ENCODE measurements at regions not wholly inside any gene's neighbourhood (a gene's known extent, or its start where the extent isn't known, plus 50 kb on each side); places are given as distances from the start of the nearest gene placed in this dataset.
"Not testable (repeated sequence)": the region's sequence is repeated elsewhere in the genome, so short reads cannot be mapped to it uniquely, and the experiment has no call there.

DNA sequence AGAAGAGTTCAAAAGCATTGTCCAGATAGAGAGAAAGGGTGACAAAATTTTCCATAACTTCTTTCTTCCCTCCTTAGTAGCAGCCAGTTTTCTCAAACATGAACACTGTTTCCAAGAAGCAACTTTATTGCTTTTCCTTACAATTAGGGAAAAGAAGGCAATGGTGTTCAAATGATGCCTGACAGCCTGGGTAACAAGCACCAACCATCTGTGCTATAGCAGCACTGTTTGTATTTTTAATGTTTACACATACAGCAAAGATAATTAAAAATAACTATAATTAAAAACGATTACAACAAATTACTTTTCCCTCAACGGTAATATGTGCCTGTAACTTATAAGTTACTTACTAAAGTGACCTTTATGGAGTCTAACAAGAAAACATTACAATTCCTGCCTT is 450.6 kb upstream of the LMO3 start:
- H3K36me3 Mint-ChIP-seq (ENCODE audit: low read depth) = no peaks in the 10 kb centered on the region
- H3K9me3 Mint-ChIP-seq = peaks cover 2% of the 10 kb centered on the region
- TF ChIP-seq, protein P1, sequence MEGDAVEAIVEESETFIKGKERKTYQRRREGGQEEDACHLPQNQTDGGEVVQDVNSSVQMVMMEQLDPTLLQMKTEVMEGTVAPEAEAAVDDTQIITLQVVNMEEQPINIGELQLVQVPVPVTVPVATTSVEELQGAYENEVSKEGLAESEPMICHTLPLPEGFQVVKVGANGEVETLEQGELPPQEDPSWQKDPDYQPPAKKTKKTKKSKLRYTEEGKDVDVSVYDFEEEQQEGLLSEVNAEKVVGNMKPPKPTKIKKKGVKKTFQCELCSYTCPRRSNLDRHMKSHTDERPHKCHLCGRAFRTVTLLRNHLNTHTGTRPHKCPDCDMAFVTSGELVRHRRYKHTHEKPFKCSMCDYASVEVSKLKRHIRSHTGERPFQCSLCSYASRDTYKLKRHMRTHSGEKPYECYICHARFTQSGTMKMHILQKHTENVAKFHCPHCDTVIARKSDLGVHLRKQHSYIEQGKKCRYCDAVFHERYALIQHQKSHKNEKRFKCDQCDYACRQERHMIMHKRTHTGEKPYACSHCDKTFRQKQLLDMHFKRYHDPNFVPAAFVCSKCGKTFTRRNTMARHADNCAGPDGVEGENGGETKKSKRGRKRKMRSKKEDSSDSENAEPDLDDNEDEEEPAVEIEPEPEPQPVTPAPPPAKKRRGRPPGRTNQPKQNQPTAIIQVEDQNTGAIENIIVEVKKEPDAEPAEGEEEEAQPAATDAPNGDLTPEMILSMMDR (conservative IDR thresholded peaks at IDR 0.05) = no peak

DNA sequence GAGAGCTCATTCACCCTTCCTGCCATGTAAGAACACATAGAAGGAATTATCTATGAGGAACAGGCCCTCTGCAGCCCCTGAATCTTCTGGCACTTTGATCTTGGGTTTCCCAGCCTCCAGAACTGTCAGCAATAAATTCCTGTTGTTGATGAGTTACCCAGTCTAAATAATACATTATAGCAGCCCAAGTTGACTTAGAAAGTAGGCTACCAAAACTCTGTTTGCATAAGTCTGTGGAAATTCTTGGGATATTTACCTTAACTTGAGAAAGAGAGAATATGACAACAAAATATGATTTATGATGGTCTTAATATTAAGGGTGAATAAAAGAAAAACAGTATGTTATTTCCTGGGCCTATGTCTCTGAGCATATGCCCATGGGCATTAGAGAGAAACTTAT is 433.0 kb upstream of the LMO3 start:
- Mint-ChIP-seq H3K4me3 (no peak overlapping the region), H3K4me1 (peaks cover 3% of the 10 kb centered on the region), H3K27me3 (ENCODE audit: low read depth) (no peaks in the 10 kb centered on the region), H3K9me3 (no peaks in the 10 kb centered on the region), H3K27ac (ENCODE audit: unreplicated experiment) (no peak overlapping the region), H3K36me3 (ENCODE audit: low read depth) (no peaks in the 10 kb centered on the region)
- TF ChIP-seq, protein P1 (conservative IDR thresholded peaks at IDR 0.05) = no peak
- DNase-seq (ENCODE audit: low read depth, low spot score) = no peak

More for the DNA sequence above, 450.6 kb upstream of the LMO3 start:
- no peak overlapping the region for H3K27ac Mint-ChIP-seq (ENCODE audit: unreplicated experiment)
- H3K4me1 Mint-ChIP-seq = peaks cover 9% of the 10 kb centered on the region
- H3K4me3 Mint-ChIP-seq = no peak overlapping the region
- H3K27me3 Mint-ChIP-seq (ENCODE audit: low read depth) = no peaks in the 10 kb centered on the region
- no peak for DNase-seq (ENCODE audit: low read depth, low spot score)

DNA sequence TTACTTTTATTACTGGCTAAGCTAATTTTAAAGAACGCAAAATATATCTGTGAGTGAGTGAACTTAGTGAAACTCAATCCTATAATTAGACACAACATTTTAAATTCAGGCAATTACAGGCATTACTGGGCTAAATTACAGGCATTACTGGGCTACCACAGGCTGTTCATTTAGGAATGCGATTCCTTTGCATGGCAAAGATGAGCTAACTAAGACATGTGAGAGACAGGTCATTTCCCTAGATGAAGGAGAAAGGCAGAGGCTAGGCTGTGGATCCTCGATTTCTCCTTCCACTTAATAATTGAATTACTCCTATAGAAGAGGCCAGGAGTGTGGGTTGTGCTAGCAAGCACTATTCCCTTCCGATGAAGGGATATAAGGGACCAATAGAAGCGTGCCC is 429.4 kb upstream of the LMO3 start:
- H3K4me3 Mint-ChIP-seq = no peak overlapping the region
- no peak for DNase-seq (ENCODE audit: low read depth, low spot score)
- H3K4me1 Mint-ChIP-seq = no peaks in the 10 kb centered on the region
- H3K27me3 Mint-ChIP-seq (ENCODE audit: low read depth) = no peaks in the 10 kb centered on the region
- H3K36me3 Mint-ChIP-seq (ENCODE audit: low read depth) = no peaks in the 10 kb centered on the region
- H3K27ac Mint-ChIP-seq (ENCODE audit: unreplicated experiment) = no peak overlapping the region
- no peaks in the 10 kb centered on the region for H3K9me3 Mint-ChIP-seq
- TF ChIP-seq, protein P1 (conservative IDR thresholded peaks at IDR 0.05) = no peak

DNA sequence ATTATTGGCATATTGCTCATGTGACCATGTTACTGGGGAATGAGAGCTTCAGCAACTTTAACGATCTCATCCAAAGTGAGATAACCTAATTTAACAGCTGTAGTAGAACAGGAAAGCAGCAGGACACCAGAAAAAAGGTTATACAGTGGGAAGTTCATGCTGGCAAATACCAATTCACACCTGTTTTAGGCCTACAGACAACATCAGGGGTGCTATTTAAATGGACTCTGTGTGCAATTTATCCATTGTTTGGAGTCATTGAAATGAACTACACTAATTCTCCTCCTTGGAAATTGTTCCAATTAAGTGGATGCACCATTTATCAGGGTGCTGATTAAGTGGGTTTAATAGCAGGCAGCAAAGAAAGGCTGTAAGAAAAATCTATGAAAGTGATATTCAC is 424.4 kb upstream of the LMO3 start:
- DNase-seq (ENCODE audit: low read depth, low spot score) = no peak
- Mint-ChIP-seq H3K27ac (ENCODE audit: unreplicated experiment) (no peak overlapping the region), H3K27me3 (ENCODE audit: low read depth) (no peaks in the 10 kb centered on the region), H3K36me3 (ENCODE audit: low read depth) (peaks cover 3% of the 10 kb centered on the region), H3K9me3 (peaks cover 3% of the 10 kb centered on the region), H3K4me1 (no peaks in the 10 kb centered on the region), H3K4me3 (no peak overlapping the region)
- TF ChIP-seq, protein P1 (conservative IDR thresholded peaks at IDR 0.05) = no peak

DNA sequence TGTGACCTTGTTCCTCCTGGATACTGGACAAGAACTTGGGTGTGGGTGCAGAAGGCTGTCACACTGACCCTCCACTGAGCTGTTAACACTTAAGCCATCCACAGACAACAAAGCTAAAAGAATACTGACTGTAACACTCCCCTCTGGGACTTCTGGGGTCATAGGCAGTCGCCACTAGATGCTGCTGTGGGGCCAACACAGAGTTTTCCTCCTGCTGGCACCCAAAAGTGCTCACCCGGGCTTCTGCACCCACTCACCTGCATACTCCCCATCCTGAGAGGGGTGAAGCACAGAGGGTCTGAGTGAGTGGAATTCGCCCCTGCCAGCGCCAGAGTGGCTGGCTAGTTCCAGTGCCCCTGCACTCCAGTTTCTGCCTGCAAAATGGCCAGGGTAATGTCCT is 422.4 kb upstream of the LMO3 start:
- H3K36me3 Mint-ChIP-seq (ENCODE audit: low read depth) = peaks cover 3% of the 10 kb centered on the region
- TF ChIP-seq, protein P1 (conservative IDR thresholded peaks at IDR 0.05) = no peak
- H3K4me3 Mint-ChIP-seq = no peak overlapping the region
- no peak for DNase-seq (ENCODE audit: low read depth, low spot score)
- peaks cover 3% of the 10 kb centered on the region for H3K9me3 Mint-ChIP-seq
- H3K27me3 Mint-ChIP-seq (ENCODE audit: low read depth) = no peaks in the 10 kb centered on the region
- no peak overlapping the region for H3K27ac Mint-ChIP-seq (ENCODE audit: unreplicated experiment)
- H3K4me1 Mint-ChIP-seq = no peaks in the 10 kb centered on the region

DNA sequence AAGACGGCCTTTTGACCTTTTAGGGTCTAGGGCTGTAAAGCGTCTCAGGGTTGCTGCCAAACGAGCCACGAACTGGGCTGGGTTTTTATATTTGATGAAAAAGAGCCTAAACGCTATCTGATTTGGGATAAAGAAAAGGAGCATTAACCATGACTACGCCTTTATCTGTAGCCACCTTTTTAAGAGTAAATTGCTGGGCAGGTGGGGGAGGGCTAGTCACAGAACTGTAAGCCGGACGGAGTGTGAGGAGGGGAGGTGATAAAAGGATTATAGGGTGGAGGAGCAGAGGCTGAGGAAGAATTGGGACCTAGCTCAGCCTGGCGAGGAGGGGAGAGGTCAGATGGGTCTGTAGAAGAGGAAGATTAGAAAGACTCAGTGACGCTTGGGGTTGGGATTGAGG is 419.5 kb upstream of the LMO3 start:
- not testable (repeated sequence) for H3K9me3 Mint-ChIP-seq; H3K27ac Mint-ChIP-seq (ENCODE audit: unreplicated experiment); DNase-seq (ENCODE audit: low read depth, low spot score); H3K4me3 Mint-ChIP-seq; H3K36me3 Mint-ChIP-seq (ENCODE audit: low read depth); H3K27me3 Mint-ChIP-seq (ENCODE audit: low read depth); H3K4me1 Mint-ChIP-seq
